Endothelial cell of umbilical vein (primary cell): ENCODE measurements at regions not wholly inside any gene's neighbourhood (a gene's known extent, or its start where the extent isn't known, plus 50 kb on each side); places are given as distances from the start of the nearest gene placed in this dataset.

Source experiments
- BruUV-seq: library from RNA; stranded (reverse); fragments of 400-500 nt; replicated peaks from 2 replicates; lab custom pipeline; 2021; lab: Mats Ljungman, UMichigan
- CTCF ChIA-PET: fragments of 300-600, 350-600 bp; sonication (Branson Sonifier 250); formaldehyde crosslinking; loops from one replicate; lab custom pipeline; 2021; ENCODE audit warnings: antibody characterized with exemption, inconsistent platforms; lab: Charles Lee
- POLR2A ChIA-PET: fragments of 300-600, 350-600 bp; sonication (Branson Sonifier 250); formaldehyde crosslinking; loops from one replicate; lab custom pipeline; 2021; ENCODE audit warnings: antibody characterized with exemption, inconsistent platforms; lab: Charles Lee
- DNase-seq: peaks from one replicate; pipeline ENCODE4 v3.0.0-alpha.2; 2011; ENCODE audit warnings: low read depth, low spot score
- FAIRE-seq: peaks from 2 replicates; lab custom pipeline; 2011; peaks lifted over from hg19 to GRCh38; lab: Jason Lieb, UNC
- H2AFZ ChIP-seq: 2 replicates; pipeline ENCODE4 v1.6.0; 2012; ENCODE audit warnings: low read depth, low read length, control low read depth, inconsistent platforms
- H3K27ac ChIP-seq: 2 replicates; pipeline ENCODE4 v1.5.1; 2011; ENCODE audit warnings: low read depth, mild to moderate bottlenecking, control low read depth, low read length, moderate library complexity; ENCODE audit not compliant: insufficient read depth
- H3K27me3 ChIP-seq, 2 experiments: 2 replicates each; pipeline versions ENCODE4 v1.6.0 to v1.6.1; 2011; ENCODE audit warnings: low read length in 2 of 2, mixed read lengths in 1 of 2; ENCODE audit not compliant: control insufficient read depth in 2 of 2, insufficient read depth in 2 of 2
- H3K36me3 ChIP-seq, 2 experiments: 2 replicates in 1 of 2; 3 replicates in 1 of 2; pipeline ENCODE4 v1.5.1; 2011; ENCODE audit warnings: low read length in 2 of 2, mild to moderate bottlenecking in 1 of 2, moderate library complexity in 1 of 2; ENCODE audit not compliant: control insufficient read depth in 2 of 2, insufficient read depth in 2 of 2; ENCODE audit errors: extremely low read depth in 1 of 2
- H3K4me1 ChIP-seq: 3 replicates; pipeline ENCODE4 v1.5.1; 2011; ENCODE audit warnings: mild to moderate bottlenecking, low read length; ENCODE audit not compliant: control insufficient read depth, insufficient read depth; ENCODE audit errors: extremely low read depth
- H3K4me2 ChIP-seq: 2 replicates; pipeline ENCODE4 v1.6.1; 2011; ENCODE audit warnings: low read length, control low read depth, mixed read lengths; ENCODE audit not compliant: insufficient read depth
- H3K4me3 ChIP-seq, 3 experiments: fragments of 200-600 bp in 1 of 3; sonication (generic), shearing (Covaris generic) in 1 of 3; replicated peaks in 1 of 3; 2 replicates each; pipeline ENCODE4 v1.5.1; 2011 to 2016; ENCODE audit warnings: control low read depth in 3 of 3, low read length in 3 of 3, mild to moderate bottlenecking in 2 of 3, inconsistent platforms in 1 of 3, low read depth in 1 of 3, moderate library complexity in 1 of 3; ENCODE audit not compliant: insufficient read depth in 1 of 3
- H3K79me2 ChIP-seq: 2 replicates; pipeline ENCODE4 v1.6.0; 2012; ENCODE audit warnings: low read length, inconsistent platforms; ENCODE audit not compliant: control insufficient read depth, insufficient read depth
- H3K9ac ChIP-seq: replicated peaks from 2 replicates; pipeline ENCODE3; 2011; ENCODE audit warnings: low read length, control low read depth; ENCODE audit not compliant: insufficient read depth; ENCODE audit errors: extremely low read depth
- H3K9me1 ChIP-seq: replicated peaks from 3 replicates; pipeline ENCODE4 v1.6.0; 2011; ENCODE audit warnings: mild to moderate bottlenecking, low read length; ENCODE audit not compliant: control insufficient read depth, insufficient read depth; ENCODE audit errors: extremely low read depth
- H3K9me3 ChIP-seq: replicated peaks from 2 replicates; pipeline ENCODE4 v1.5.1; 2012; ENCODE audit warnings: low read length, inconsistent platforms; ENCODE audit not compliant: control insufficient read depth, insufficient read depth
- H4K20me1 ChIP-seq: replicated peaks from 2 replicates; pipeline ENCODE3; 2011; ENCODE audit warnings: mild to moderate bottlenecking, low read length; ENCODE audit not compliant: control insufficient read depth, insufficient read depth; ENCODE audit errors: extremely low read depth
- EZH2 ChIP-seq: IDR thresholded peaks from 2 replicates; pipeline ENCODE4 v1.6.1; 2012; ENCODE audit warnings: borderline replicate concordance, low read depth, mild to moderate bottlenecking, moderate library complexity, low read length, inconsistent platforms; ENCODE audit not compliant: severe bottlenecking
- FOS ChIP-seq: IDR thresholded peaks from 2 replicates; pipeline ENCODE4 v1.6.1; 2011; ENCODE audit warnings: mild to moderate bottlenecking, low read length, moderate library complexity, borderline replicate concordance; ENCODE audit not compliant: insufficient read depth
- GATA2 ChIP-seq: IDR thresholded peaks from 2 replicates; pipeline ENCODE4 v1.7.0; 2011; ENCODE audit warnings: low read depth, mild to moderate bottlenecking, moderate library complexity, mixed read lengths, low read length; ENCODE audit not compliant: insufficient read length, insufficient read depth
- JUN ChIP-seq: IDR thresholded peaks from 2 replicates; pipeline ENCODE4 v1.6.1; 2011; ENCODE audit warnings: borderline replicate concordance, low read depth; ENCODE audit not compliant: insufficient read length, insufficient read depth
- MYC ChIP-seq: IDR thresholded peaks from one replicate; pipeline ENCODE4 v1.6.1; 2011; ENCODE audit warnings: mild to moderate bottlenecking, low read depth, low read length
- POLR2A ChIP-seq: IDR thresholded peaks from 2 replicates; pipeline ENCODE4 v1.6.1; 2012; ENCODE audit warnings: low read depth, mild to moderate bottlenecking, control low read depth, low read length
- POLR2AphosphoS5 ChIP-seq: IDR thresholded peaks from 2 replicates; pipeline ENCODE4 v1.6.1; 2012; ENCODE audit warnings: low read depth, mild to moderate bottlenecking, control low read depth, low read length, moderate library complexity; ENCODE audit not compliant: insufficient read depth
- dilution Hi-C: fragments of 300-500 bp; cut with MboI; formaldehyde crosslinking; loops from one replicate; pipeline ENCODE4 v1.15.0; 2019; ENCODE audit warnings: low sequenced_read_pairs; ENCODE audit not compliant: extremely low pct_ligation_motif_present
- intact Hi-C: fragments of 100-400 bp; cut with micrococcal nuclease; formaldehyde crosslinking; loops from one replicate; pipeline ENCODE4 v1.10.0; 2022
- TF ChIP-seq, protein P1 (sequence below), 2 donors: IDR thresholded peaks; 1 replicate in 1 of 2; 2 replicates in 1 of 2; pipeline ENCODE4 v1.5.1; 2011; ENCODE audit warnings: low read length in 2 of 2, mild to moderate bottlenecking in 2 of 2, moderate library complexity in 2 of 2, control low read depth in 1 of 2, inconsistent platforms in 1 of 2, low read depth in 1 of 2; ENCODE audit not compliant: insufficient read depth in 1 of 2; ENCODE audit errors: extremely low read depth in 1 of 2
- TF ChIP-seq, protein P2 (sequence below): IDR thresholded peaks from 2 replicates; pipeline ENCODE4 v1.6.1; 2011; ENCODE audit not compliant: insufficient read depth, insufficient read length

DNA sequence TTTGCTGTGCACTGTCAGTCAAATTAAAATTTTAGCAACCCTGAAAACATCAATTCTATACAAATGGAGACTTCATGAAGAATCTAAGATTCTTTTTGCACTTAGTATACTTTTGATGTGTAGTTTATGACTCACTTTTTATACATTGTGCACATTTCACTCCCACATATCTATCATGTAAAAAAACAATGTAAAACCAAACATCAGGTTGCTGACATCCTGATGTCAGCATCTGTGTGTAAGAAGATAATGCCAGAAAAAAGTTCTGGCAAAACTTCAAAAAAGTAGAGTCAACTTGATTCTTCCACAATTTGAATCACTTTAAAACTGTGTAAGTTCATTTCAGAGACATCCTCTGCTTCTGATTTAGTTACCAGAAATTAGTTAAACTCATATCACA is 115.7 kb downstream of the CENPF start:
- ChIA-PET CTCF (no interaction called here), POLR2A (no interaction called here)
- Histone ChIP-seq H3K27me3 (no peaks in the 10 kb centered on the region), H3K27ac (no peak overlapping the region), H3K4me1 (no peaks in the 10 kb centered on the region), H3K4me2 (no peak overlapping the region), H2AFZ (no peak overlapping the region), H3K9ac (no peak overlapping the region), H3K9me3 (no peaks in the 10 kb centered on the region), H3K9me1 (no peaks in the 10 kb centered on the region), H3K36me3 (no peaks in the 10 kb centered on the region), H4K20me1 (no peaks in the 10 kb centered on the region), H3K79me2 (no peaks in the 10 kb centered on the region), H3K4me3 (no peak overlapping the region)
- dilution Hi-C loops = no loop called here
- TF ChIP-seq JUN (no peak), MYC (no peak), FOS (no peak), POLR2A (no peak), EZH2 (no peak), GATA2 (no peak), POLR2AphosphoS5 (no peak)
- TF ChIP-seq, protein P1, sequence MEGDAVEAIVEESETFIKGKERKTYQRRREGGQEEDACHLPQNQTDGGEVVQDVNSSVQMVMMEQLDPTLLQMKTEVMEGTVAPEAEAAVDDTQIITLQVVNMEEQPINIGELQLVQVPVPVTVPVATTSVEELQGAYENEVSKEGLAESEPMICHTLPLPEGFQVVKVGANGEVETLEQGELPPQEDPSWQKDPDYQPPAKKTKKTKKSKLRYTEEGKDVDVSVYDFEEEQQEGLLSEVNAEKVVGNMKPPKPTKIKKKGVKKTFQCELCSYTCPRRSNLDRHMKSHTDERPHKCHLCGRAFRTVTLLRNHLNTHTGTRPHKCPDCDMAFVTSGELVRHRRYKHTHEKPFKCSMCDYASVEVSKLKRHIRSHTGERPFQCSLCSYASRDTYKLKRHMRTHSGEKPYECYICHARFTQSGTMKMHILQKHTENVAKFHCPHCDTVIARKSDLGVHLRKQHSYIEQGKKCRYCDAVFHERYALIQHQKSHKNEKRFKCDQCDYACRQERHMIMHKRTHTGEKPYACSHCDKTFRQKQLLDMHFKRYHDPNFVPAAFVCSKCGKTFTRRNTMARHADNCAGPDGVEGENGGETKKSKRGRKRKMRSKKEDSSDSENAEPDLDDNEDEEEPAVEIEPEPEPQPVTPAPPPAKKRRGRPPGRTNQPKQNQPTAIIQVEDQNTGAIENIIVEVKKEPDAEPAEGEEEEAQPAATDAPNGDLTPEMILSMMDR (IDR thresholded peaks at IDR 0.05; ENCODE audit: extremely low read depth in 1 of 2, insufficient read depth in 1 of 2, low read depth in 1 of 2, low read length in 2 of 2) = no peak
- TF ChIP-seq, protein P2, sequence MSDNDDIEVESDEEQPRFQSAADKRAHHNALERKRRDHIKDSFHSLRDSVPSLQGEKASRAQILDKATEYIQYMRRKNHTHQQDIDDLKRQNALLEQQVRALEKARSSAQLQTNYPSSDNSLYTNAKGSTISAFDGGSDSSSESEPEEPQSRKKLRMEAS = no peak
- BruUV-seq = no TSS peak
- FAIRE-seq (no peak), DNase-seq (no peak)
- intact Hi-C loops = no loop called here
